Osteoblast (primary cell): ENCODE measurements at regions not wholly inside any gene's neighbourhood (a gene's known extent, or its start where the extent isn't known, plus 50 kb on each side); places are given as distances from the start of the nearest gene placed in this dataset.

Experiments
- DNase-seq: peaks from one replicate; pipeline ENCODE4 v3.0.0; 2011; ENCODE audit warnings: low spot score, mixed read lengths; ENCODE audit not compliant: insufficient read length; ENCODE audit errors: missing footprints
- H2AFZ ChIP-seq: 2 replicates; pipeline ENCODE4 v1.6.0; 2011; ENCODE audit warnings: mild to moderate bottlenecking, low read length
- H3K27ac ChIP-seq: 2 replicates; pipeline ENCODE4 v1.5.1; 2011; ENCODE audit warnings: mild to moderate bottlenecking, low read depth, low read length, moderate library complexity
- H3K27me3 ChIP-seq: 2 replicates; pipeline ENCODE4 v1.6.0; 2012; ENCODE audit warnings: mild to moderate bottlenecking, control low read depth, inconsistent platforms, low read length, moderate library complexity; ENCODE audit not compliant: insufficient read depth
- H3K36me3 ChIP-seq: 2 replicates; pipeline ENCODE4 v1.5.1; 2011; ENCODE audit warnings: mild to moderate bottlenecking, low read length, control low read depth, moderate library complexity; ENCODE audit not compliant: insufficient read depth
- H3K4me1 ChIP-seq: 2 replicates; pipeline ENCODE4 v1.5.1; 2011; ENCODE audit warnings: mild to moderate bottlenecking, low read length, control low read depth, moderate library complexity; ENCODE audit not compliant: insufficient read depth
- H3K4me2 ChIP-seq: 2 replicates; pipeline ENCODE4 v1.6.0; 2011; ENCODE audit warnings: mild to moderate bottlenecking, low read length; ENCODE audit not compliant: insufficient read depth
- H3K4me3 ChIP-seq: fragments of 200-600 bp; sonication (generic); 3 replicates; pipeline ENCODE4 v1.5.1; 2012; ENCODE audit warnings: mild to moderate bottlenecking, low read length, inconsistent platforms; ENCODE audit not compliant: insufficient read depth
- H3K79me2 ChIP-seq: 2 replicates; pipeline ENCODE4 v1.6.0; 2012; ENCODE audit warnings: mild to moderate bottlenecking, low read length, control low read depth, inconsistent platforms; ENCODE audit not compliant: insufficient read depth
- H3K9me3 ChIP-seq: 2 replicates; pipeline ENCODE4 v1.5.1; 2011; ENCODE audit warnings: low read depth, low read length, control low read depth
- H4K20me1 ChIP-seq: 2 replicates; pipeline ENCODE4 v1.6.0; 2012; ENCODE audit warnings: mild to moderate bottlenecking, low read length, control low read depth; ENCODE audit not compliant: insufficient read depth
- CTCF ChIP-seq: IDR thresholded peaks from 2 replicates; pipeline ENCODE4 v1.5.1; 2011; ENCODE audit warnings: mild to moderate bottlenecking, low read depth, low read length, moderate library complexity; ENCODE audit errors: extremely low read depth

- H3K4me1 ChIP-seq: no peaks in the 10 kb centered on the region
- no peak overlapping the region for H3K4me2 ChIP-seq
- H3K4me3 ChIP-seq: no peak overlapping the region
- no peaks in the 10 kb centered on the region for H3K79me2 ChIP-seq
- H4K20me1 ChIP-seq: no peaks in the 10 kb centered on the region
- no peak for TF ChIP-seq CTCF
- H2AFZ ChIP-seq: no peak overlapping the region
- H3K9me3 ChIP-seq: no peaks in the 10 kb centered on the region
- DNase-seq: no peak
- no peaks in the 10 kb centered on the region for H3K27me3 ChIP-seq
- H3K27ac ChIP-seq: no peak overlapping the region
- H3K36me3 ChIP-seq: no peaks in the 10 kb centered on the region
Measured at GRCh38 chr11:81394311-81394710, 1339.4 kb downstream of the FAM181B start.

- no peaks in the 10 kb centered on the region for H3K27me3 ChIP-seq
- H3K4me1 ChIP-seq: no peaks in the 10 kb centered on the region
- TF ChIP-seq CTCF: no peak
- no peaks in the 10 kb centered on the region for H3K79me2 ChIP-seq
- no peak overlapping the region for H3K4me3 ChIP-seq
- no peak overlapping the region for H3K4me2 ChIP-seq
- DNase-seq: no peak
- no peaks in the 10 kb centered on the region for H3K9me3 ChIP-seq
- H3K27ac ChIP-seq: no peak overlapping the region
- no peaks in the 10 kb centered on the region for H4K20me1 ChIP-seq
- H2AFZ ChIP-seq: no peak overlapping the region
- H3K36me3 ChIP-seq: no peaks in the 10 kb centered on the region
Measured at GRCh38 chr11:81388326-81388725, 1345.3 kb downstream of the FAM181B start.

- H3K27me3 ChIP-seq: no peaks in the 10 kb centered on the region
Measured at GRCh38 chr11:81380395-81380794, 1353.3 kb downstream of the FAM181B start.

GRCh38 chr11:81377418-81377817, 1356.2 kb downstream of the FAM181B start:
- TF ChIP-seq CTCF: no peak
- Histone ChIP-seq H3K27me3 (no peaks in the 10 kb centered on the region), H4K20me1 (no peaks in the 10 kb centered on the region), H3K79me2 (no peaks in the 10 kb centered on the region), H3K27ac (no peak overlapping the region), H3K9me3 (no peaks in the 10 kb centered on the region), H3K4me3 (no peak overlapping the region), H3K4me1 (no peaks in the 10 kb centered on the region), H3K36me3 (no peaks in the 10 kb centered on the region), H3K4me2 (no peak overlapping the region), H2AFZ (no peak overlapping the region)
- DNase-seq: no peak

More at GRCh38 chr11:81380395-81380794, 1353.3 kb downstream of the FAM181B start:
- no peak for TF ChIP-seq CTCF
- no peak for DNase-seq
- Histone ChIP-seq H4K20me1 (no peaks in the 10 kb centered on the region), H3K4me2 (no peak overlapping the region), H3K4me3 (no peak overlapping the region), H3K79me2 (no peaks in the 10 kb centered on the region), H3K4me1 (no peaks in the 10 kb centered on the region), H3K27ac (no peak overlapping the region), H2AFZ (no peak overlapping the region), H3K36me3 (no peaks in the 10 kb centered on the region), H3K9me3 (no peaks in the 10 kb centered on the region)
